NCI-H1436 (cell line): ENCODE measurements at regions not wholly inside any gene's neighbourhood (a gene's known extent, or its start where the extent isn't known, plus 50 kb on each side); places are given as distances from the start of the nearest gene placed in this dataset.

Source experiments
- DNase-seq: peaks from one replicate; lab custom pipeline; 2025; lab: John Stamatoyannopoulos, UW

GRCh38 chr3:148082506-148083280, 615.0 kb upstream of the AGTR1 start:
- no peak for DNase-seq

- peak; percentile 10 for DNase-seq
Measured at GRCh38 chr3:148083526-148084182, 614.0 kb upstream of the AGTR1 start.

- DNase-seq: no peak
Measured at GRCh38 chr3:148084931-148085330, 612.8 kb upstream of the AGTR1 start.

- DNase-seq: no peak
Measured at GRCh38 chr3:148087601-148088371, 609.9 kb upstream of the AGTR1 start.

- no peak for DNase-seq
Measured at GRCh38 chr3:148089171-148089570, 608.5 kb upstream of the AGTR1 start.

GRCh38 chr3:148090156-148090555, 607.5 kb upstream of the AGTR1 start:
- no peak for DNase-seq

GRCh38 chr3:148092624-148093347, 604.9 kb upstream of the AGTR1 start:
- no peak for DNase-seq

- no peak for DNase-seq
Measured at GRCh38 chr3:148093753-148094152, 604.0 kb upstream of the AGTR1 start.

GRCh38 chr3:148095962-148096361, 601.7 kb upstream of the AGTR1 start:
- no peak for DNase-seq

- no peak for DNase-seq
Measured at GRCh38 chr3:148100476-148100875, 597.2 kb upstream of the AGTR1 start.

- DNase-seq: no peak
Measured at GRCh38 chr3:148101061-148101460, 596.6 kb upstream of the AGTR1 start.

- DNase-seq: no peak
Measured at GRCh38 chr3:148102156-148102555, 595.5 kb upstream of the AGTR1 start.

- DNase-seq: no peak
Measured at GRCh38 chr3:148106062-148106461, 591.6 kb upstream of the AGTR1 start.

- no peak for DNase-seq
Measured at GRCh38 chr3:148126956-148127355, 570.7 kb upstream of the AGTR1 start.

- no peak for DNase-seq
Measured at GRCh38 chr3:148128136-148128535, 569.6 kb upstream of the AGTR1 start.

- DNase-seq: no peak
Measured at GRCh38 chr3:148131990-148132638, 565.6 kb upstream of the AGTR1 start.

- DNase-seq: no peak
Measured at GRCh38 chr3:148136816-148137215, 560.9 kb upstream of the AGTR1 start.

GRCh38 chr3:148146241-148146640, 551.5 kb upstream of the AGTR1 start:
- no peak for DNase-seq

GRCh38 chr3:148146947-148147826, 550.5 kb upstream of the AGTR1 start:
- DNase-seq: no peak

GRCh38 chr3:148147903-148148302, 549.8 kb upstream of the AGTR1 start:
- DNase-seq: no peak

- DNase-seq: no peak
Measured at GRCh38 chr3:148149556-148149955, 548.1 kb upstream of the AGTR1 start.
